Renal pelvis (tissue), 1 donor: ENCODE measurements at regions not wholly inside any gene's neighbourhood (a gene's known extent, or its start where the extent isn't known, plus 50 kb on each side); places are given as distances from the start of the nearest gene placed in this dataset.

Experiments used
- DNase-seq: peaks from one replicate; pipeline ENCODE4 v3.0.0-alpha.2; 2013

DNA sequence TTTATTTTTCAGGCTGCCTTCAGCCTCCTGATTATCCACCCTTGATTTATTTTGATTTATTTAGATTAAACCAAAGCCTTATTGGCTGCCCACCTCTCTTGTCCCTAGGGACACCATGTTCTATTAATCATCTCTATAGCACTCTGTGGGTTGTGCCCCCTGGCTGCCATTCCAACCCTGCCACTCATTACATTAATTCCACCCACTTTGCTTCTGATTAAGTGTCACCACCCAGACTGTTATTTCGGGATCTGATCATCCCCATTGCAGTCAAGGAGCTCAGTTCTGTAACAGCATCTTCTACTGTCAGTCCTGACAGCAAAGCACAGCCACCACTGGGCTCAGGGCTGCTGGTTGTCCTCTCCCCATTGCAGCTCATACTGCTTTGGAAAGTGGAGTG, 175.1 kb upstream of the DDX18 start:
- no peak for DNase-seq

GRCh38 chr2:117644403-117644802, 170.1 kb upstream of the DDX18 start:
- DNase-seq: no peak

- DNase-seq: no peak
These were observed 169.0 kb upstream of the DDX18 start for GRCh38 chr2:117645458-117645857.

DNA sequence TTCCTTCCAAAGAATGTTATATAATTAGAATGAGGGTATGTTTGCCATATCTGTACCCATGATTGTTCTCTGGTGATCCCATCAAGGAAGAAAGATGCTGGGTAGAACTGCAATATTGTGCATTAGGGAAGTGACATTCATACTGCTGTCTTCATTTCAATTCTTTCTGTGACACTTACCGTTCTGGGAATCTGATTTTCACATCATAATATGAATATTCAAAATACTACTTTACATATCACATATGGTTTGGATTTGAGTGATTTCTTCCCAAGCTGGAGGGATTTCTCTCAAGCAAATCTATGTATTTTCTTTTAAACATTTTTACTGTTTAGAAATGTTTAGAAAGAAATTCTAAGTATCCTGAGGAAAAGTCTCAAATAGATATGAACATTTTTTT, 168.4 kb upstream of the DDX18 start:
- DNase-seq: no peak

DNA sequence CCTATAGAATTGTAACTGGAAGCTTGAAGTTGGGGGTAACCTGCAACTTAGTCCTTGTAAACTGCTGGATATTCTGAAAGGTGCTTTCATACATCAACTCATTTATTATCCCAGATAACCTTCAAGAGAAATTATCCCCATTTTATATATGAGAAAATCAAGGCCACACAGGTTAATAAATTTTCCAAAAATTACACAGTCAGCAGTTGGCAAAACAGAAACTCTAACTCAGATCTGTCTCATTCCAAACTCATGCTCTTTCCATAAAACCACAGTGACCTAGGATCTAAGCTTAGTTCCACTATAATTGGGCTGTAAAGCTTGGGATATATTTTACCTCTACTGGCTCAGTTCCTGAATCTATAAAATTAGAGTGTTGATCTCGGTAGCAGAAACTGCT, 167.6 kb upstream of the DDX18 start:
- no peak for DNase-seq

DNA sequence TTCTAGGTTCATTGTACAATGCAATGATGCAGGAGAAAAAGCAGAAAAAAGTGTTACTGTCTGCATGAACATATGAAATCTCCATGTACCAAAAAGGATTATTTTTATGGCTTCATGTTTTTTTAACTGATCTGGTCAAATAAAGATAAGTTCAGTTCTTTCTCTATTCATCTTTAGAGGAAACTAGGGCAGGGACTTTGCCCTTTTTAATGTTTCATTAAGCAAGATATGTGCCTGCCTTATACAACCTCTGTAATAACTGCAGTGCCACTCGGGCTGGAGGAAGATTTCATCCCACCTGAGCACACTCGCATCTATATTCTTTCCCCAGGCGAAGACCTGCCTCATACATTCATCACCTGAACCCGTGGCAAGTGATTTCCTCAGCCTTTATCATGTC, 157.9 kb upstream of the DDX18 start:
- DNase-seq: no peak

GRCh38 chr2:117661619-117662018, 152.9 kb upstream of the DDX18 start:
- no peak for DNase-seq

GRCh38 chr2:117674172-117674571, 140.3 kb upstream of the DDX18 start:
- no peak for DNase-seq

DNA sequence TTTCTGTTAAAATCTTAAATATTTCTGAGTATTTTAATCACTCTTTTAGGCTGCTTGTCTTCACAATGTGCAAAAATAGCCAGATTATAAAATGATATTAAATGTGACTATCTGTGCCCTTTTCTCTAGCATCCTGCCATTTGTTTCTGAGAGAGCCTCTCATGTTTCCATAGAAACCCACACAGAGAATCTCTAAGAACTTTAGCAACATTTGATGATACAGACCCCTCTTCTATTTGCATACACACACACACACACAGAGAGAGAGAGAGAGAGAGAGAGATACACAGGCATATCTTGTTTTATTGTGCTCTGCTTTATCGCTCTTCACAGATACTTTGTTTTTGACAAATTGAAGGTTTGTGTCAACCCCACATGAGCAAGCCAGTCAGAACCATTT, 134.5 kb upstream of the DDX18 start:
- no peak for DNase-seq

GRCh38 chr2:117684919-117685318, 129.6 kb upstream of the DDX18 start:
- no peak for DNase-seq

GRCh38 chr2:117686699-117687098, 127.8 kb upstream of the DDX18 start:
- DNase-seq: no peak

GRCh38 chr2:117691595-117691994, 122.9 kb upstream of the DDX18 start:
- DNase-seq: no peak

GRCh38 chr2:117692001-117692763, 122.3 kb upstream of the DDX18 start:
- DNase-seq: no peak

GRCh38 chr2:117693154-117693553, 121.3 kb upstream of the DDX18 start:
- DNase-seq: no peak

DNA sequence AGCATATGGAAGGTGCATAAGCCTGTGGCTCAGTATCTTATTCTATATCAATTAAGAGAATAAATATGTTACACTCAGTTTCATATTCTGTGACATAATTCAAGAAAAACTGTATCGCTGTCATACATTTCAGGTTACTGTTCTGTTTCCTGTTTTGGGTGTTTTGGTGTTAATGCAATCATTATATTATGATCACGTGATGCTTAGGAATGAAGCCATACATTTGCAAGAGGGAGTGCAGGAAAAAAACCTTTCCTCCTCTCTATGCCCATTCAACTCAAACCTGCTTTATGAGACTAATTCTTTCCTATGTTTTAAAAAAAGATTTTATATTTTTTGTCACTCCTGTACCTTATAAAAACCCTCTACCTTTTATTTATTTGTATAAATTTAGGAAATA, 120.8 kb upstream of the DDX18 start:
- DNase-seq: no peak

DNA sequence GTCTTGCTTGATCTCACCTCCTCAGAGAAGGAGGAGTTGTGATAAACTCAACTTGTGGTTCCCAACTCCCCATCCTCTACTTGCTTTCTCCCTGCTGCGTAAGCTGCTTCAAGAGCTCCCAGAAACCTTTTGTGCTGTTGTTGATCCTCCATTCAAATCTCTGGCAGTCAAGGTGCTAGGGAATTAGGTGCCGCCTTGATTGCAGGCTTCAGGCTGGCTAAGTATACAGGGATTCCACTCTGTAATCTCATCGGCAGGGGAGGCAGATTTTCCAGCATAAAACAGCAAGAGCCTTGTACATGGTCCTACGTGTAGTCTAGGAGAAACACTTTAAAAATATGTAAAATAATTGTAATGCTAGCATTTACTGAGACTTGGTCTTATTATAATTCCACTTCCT, 116.2 kb upstream of the DDX18 start:
- DNase-seq: no peak

- no peak for DNase-seq
These were observed 115.7 kb upstream of the DDX18 start for GRCh38 chr2:117698819-117699218.

DNA sequence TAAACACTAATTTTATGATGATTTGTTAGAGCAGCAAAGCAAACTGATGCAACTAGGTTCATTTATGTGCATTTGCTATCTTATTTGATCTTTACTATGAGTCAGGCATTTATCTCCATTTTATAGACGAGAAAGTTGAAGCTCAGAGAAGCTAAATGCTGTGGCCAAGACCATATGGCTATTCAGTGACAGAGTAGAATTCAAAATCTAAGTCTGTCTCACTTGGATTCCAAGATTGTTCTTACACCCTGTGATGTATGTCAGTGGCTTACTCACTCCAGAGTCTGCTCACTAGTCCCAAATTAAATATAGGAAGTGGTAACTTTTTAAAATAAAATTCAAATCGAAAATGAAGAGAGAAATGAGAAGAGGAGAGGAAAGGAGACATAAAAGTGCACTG, 114.0 kb upstream of the DDX18 start:
- no peak for DNase-seq

- no peak for DNase-seq
These were observed 113.1 kb upstream of the DDX18 start for GRCh38 chr2:117701365-117701764.

GRCh38 chr2:117702098-117702497, 112.4 kb upstream of the DDX18 start:
- DNase-seq: no peak

GRCh38 chr2:117703858-117704257, 110.6 kb upstream of the DDX18 start:
- no peak for DNase-seq

DNA sequence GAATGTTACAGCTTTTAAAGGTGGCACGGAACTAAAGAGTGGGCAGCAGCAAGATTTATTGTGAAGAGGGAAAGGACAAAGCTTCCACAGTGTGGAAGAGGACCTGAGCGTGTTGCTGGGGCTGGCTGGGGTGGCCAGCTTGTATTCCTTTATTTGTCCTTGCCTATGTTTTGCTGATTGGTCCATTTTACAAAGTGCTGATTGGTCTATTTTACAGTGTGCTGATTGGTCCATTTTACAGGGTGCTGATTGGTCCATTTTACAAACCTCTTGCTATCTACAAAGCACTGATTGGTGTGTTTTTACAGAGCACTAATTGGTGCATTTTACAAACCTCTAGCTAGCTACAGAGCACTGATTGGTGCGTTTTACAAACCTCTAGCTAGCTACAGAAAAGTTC, 109.7 kb upstream of the DDX18 start:
- no peak for DNase-seq

GRCh38 chr2:117707874-117708273, 106.6 kb upstream of the DDX18 start:
- no peak for DNase-seq

DNA sequence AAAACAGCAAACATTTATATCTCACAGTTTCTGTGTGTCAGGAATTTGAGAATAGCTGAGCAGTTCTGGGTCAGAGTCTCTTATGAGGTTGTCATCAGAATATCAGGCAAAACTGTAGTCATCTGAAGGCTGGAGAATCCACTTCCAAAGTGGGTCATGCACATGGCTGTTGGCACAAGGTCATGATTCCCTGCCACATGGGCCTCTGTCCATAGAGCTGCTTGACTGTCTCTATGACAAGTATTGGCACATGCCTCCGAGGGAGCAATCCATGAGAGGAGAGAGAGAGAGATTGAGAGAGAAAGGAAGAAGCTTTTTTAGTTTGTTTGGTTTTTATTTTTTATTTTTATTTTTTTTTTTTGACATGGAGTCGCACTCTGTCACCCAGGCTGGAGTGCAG, 101.8 kb upstream of the DDX18 start:
- DNase-seq: no peak

DNA sequence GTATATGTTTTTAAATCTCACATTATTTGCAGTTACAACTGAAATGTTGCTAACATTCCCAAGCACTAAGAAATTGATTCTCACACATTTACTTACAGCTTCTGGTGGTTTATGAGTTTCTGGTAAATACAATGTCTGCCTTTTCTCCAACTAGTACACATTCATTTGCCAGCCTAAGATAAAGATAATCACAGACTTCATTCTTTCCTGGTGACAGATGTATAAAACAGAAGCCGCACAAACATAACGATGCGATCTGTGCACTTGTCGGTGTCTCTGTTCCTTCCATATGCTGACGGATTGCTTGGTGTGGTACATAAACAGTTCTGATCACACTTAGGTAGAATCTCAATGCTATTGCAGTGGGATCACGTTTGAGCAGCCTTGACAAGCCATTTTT, 100.4 kb upstream of the DDX18 start:
- no peak for DNase-seq
